ENCODE measurements at regions not wholly inside any gene's neighbourhood (a gene's known extent, or its start where the extent isn't known, plus 50 kb on each side); places are given as distances from the start of the nearest gene placed in this dataset.
"Not testable (repeated sequence)": the region's sequence is repeated elsewhere in the genome, so short reads cannot be mapped to it uniquely, and the experiment has no call there.

DNA sequence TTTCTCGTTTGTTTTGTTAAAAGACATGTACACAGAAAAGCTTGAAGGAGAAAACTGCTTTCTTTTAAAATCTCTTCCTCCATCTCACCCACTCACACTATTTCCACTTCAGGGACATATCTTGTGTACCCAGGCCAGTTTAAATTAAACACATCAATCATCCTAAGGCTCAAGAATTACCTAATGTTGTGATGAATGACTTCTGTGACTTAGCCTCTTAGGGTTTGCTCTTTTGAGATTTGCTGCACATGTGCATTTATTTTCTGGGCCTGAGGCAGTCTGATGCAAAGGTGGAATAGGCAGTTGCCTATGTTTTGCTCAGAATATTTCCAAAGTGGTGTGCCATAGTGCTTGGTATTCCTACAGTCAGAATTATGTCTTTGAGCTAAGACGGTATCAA, 439.9 kb upstream of the CHD1 start:
- Histone ChIP-seq H3K9ac (ENCODE audit: insufficient read depth in 1 of 2, low read length in 2 of 2) (no peak overlapping the region), H3K36me3 (ENCODE audit: control insufficient read depth in 4 of 4, insufficient read depth in 4 of 4, low read length in 4 of 4) (no peaks in the 10 kb centered on the region), H3K27ac (ENCODE audit: low read depth in 1 of 2, low read length in 1 of 2) (no peak overlapping the region), H3K4me3 (no peak overlapping the region), H3K4me1 (ENCODE audit: control insufficient read depth in 5 of 5, insufficient read depth in 5 of 5, low read length in 5 of 5) (no peaks in the 10 kb centered on the region), H3K27me3 (ENCODE audit: control insufficient read depth in 3 of 3, insufficient read depth in 3 of 3, low read length in 2 of 3) (no peaks in the 10 kb centered on the region), H3K9me3 (ENCODE audit: control insufficient read depth in 4 of 4, insufficient read depth in 3 of 4, low read length in 3 of 4) (peaks cover 0 to 4% (median 0%) of the 10 kb centered on the region in 4 donors)
- WGBS, 2 donors = 60 to 65% methylated on average over 2 of the region's 2 CpGs
- TF ChIP-seq, protein P1, sequence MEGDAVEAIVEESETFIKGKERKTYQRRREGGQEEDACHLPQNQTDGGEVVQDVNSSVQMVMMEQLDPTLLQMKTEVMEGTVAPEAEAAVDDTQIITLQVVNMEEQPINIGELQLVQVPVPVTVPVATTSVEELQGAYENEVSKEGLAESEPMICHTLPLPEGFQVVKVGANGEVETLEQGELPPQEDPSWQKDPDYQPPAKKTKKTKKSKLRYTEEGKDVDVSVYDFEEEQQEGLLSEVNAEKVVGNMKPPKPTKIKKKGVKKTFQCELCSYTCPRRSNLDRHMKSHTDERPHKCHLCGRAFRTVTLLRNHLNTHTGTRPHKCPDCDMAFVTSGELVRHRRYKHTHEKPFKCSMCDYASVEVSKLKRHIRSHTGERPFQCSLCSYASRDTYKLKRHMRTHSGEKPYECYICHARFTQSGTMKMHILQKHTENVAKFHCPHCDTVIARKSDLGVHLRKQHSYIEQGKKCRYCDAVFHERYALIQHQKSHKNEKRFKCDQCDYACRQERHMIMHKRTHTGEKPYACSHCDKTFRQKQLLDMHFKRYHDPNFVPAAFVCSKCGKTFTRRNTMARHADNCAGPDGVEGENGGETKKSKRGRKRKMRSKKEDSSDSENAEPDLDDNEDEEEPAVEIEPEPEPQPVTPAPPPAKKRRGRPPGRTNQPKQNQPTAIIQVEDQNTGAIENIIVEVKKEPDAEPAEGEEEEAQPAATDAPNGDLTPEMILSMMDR (IDR thresholded peaks at IDR 0.05; ENCODE audit: control extremely low read depth, extremely low read depth) = no peak
- DNase-seq (no peak), ATAC-seq (ENCODE audit: insufficient read depth, low FRiP score) (no peak)

DNA sequence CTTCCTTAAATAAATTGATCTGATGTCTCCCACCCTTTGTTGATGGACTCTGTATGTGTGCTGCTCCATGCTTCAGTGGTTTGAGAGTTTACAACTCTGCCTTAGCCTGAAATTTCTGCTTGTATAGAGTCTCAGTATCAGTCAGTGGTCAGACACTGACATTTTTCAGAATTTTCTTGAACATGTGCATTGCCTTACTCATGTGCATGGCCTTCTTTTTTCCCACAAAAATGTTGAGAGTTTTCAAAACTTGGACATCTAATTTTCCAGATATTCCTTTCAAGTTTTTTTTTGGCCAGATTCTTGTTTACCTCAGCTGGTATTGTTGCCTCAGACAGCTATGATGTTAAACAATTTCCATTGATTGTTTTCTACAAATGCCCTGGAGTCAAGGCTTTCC, 427.1 kb upstream of the CHD1 start:
- H3K9me3 ChIP-seq (ENCODE audit: control insufficient read depth in 4 of 4, insufficient read depth in 3 of 4, low read length in 3 of 4) = peaks cover 0 to 9% (median 3%) of the 10 kb centered on the region in 4 donors
- ATAC-seq (ENCODE audit: insufficient read depth, low FRiP score) (no peak), DNase-seq (no peak)
- H3K27ac ChIP-seq (ENCODE audit: low read depth in 1 of 2, low read length in 1 of 2) = no peak overlapping the region
- no peak overlapping the region for H3K4me3 ChIP-seq
- H3K27me3 ChIP-seq (ENCODE audit: control insufficient read depth in 3 of 3, insufficient read depth in 3 of 3, low read length in 2 of 3) = no peaks in the 10 kb centered on the region
- no peaks in the 10 kb centered on the region for H3K4me1 ChIP-seq (ENCODE audit: control insufficient read depth in 5 of 5, insufficient read depth in 5 of 5, low read length in 5 of 5)
- no peak overlapping the region for H3K9ac ChIP-seq (ENCODE audit: insufficient read depth in 1 of 2, low read length in 2 of 2)
- TF ChIP-seq, protein P1 (IDR thresholded peaks at IDR 0.05; ENCODE audit: control extremely low read depth, extremely low read depth) = no peak
- H3K36me3 ChIP-seq (ENCODE audit: control insufficient read depth in 4 of 4, insufficient read depth in 4 of 4, low read length in 4 of 4) = no peaks in the 10 kb centered on the region

GRCh38 chr5:99349787-99350186, 421.0 kb upstream of the CHD1 start:
- ATAC-seq (ENCODE audit: insufficient read depth, low FRiP score) (no peak), DNase-seq (no peak)
- no peaks in the 10 kb centered on the region for H3K36me3 ChIP-seq (ENCODE audit: control insufficient read depth in 4 of 4, insufficient read depth in 4 of 4, low read length in 4 of 4)
- WGBS, 2 donors = 80 to 96% methylated on average over 2 of the region's 2 CpGs
- H3K27ac ChIP-seq (ENCODE audit: low read depth in 1 of 2, low read length in 1 of 2) = no peak overlapping the region
- no peak overlapping the region for H3K4me3 ChIP-seq
- no peaks in the 10 kb centered on the region for H3K27me3 ChIP-seq (ENCODE audit: control insufficient read depth in 3 of 3, insufficient read depth in 3 of 3, low read length in 2 of 3)
- TF ChIP-seq, protein P1 (IDR thresholded peaks at IDR 0.05; ENCODE audit: control extremely low read depth, extremely low read depth) = no peak
- H3K9me3 ChIP-seq (ENCODE audit: control insufficient read depth in 4 of 4, insufficient read depth in 3 of 4, low read length in 3 of 4) = peaks cover 0 to 12% (median 3%) of the 10 kb centered on the region in 4 donors
- no peaks in the 10 kb centered on the region for H3K4me1 ChIP-seq (ENCODE audit: control insufficient read depth in 5 of 5, insufficient read depth in 5 of 5, low read length in 5 of 5)
- H3K9ac ChIP-seq (ENCODE audit: insufficient read depth in 1 of 2, low read length in 2 of 2) = no peak overlapping the region

- no peak overlapping the region for H3K4me3 ChIP-seq
- no peaks in the 10 kb centered on the region for H3K27me3 ChIP-seq (ENCODE audit: control insufficient read depth in 3 of 3, insufficient read depth in 3 of 3, low read length in 2 of 3)
- H3K27ac ChIP-seq (ENCODE audit: low read depth in 1 of 2, low read length in 1 of 2) = no peak overlapping the region
- DNase-seq (no peak), ATAC-seq (ENCODE audit: insufficient read depth, low FRiP score) (no peak)
- peaks cover 0 to 12% (median 3%) of the 10 kb centered on the region in 4 donors for H3K9me3 ChIP-seq (ENCODE audit: control insufficient read depth in 4 of 4, insufficient read depth in 3 of 4, low read length in 3 of 4)
- WGBS, 2 donors = 84 to 85% methylated on average over 4 of the region's 4 CpGs
- no peak overlapping the region for H3K9ac ChIP-seq (ENCODE audit: insufficient read depth in 1 of 2, low read length in 2 of 2)
- no peaks in the 10 kb centered on the region for H3K4me1 ChIP-seq (ENCODE audit: control insufficient read depth in 5 of 5, insufficient read depth in 5 of 5, low read length in 5 of 5)
- no peaks in the 10 kb centered on the region for H3K36me3 ChIP-seq (ENCODE audit: control insufficient read depth in 4 of 4, insufficient read depth in 4 of 4, low read length in 4 of 4)
- TF ChIP-seq, protein P1 (IDR thresholded peaks at IDR 0.05; ENCODE audit: control extremely low read depth, extremely low read depth) = no peak
These were observed 419.8 kb upstream of the CHD1 start for GRCh38 chr5:99348597-99348996.

- WGBS, 2 donors = 93 to 97% methylated on average over 2 of the region's 2 CpGs
- H3K36me3 ChIP-seq (ENCODE audit: control insufficient read depth in 4 of 4, insufficient read depth in 4 of 4, low read length in 4 of 4); H3K27me3 ChIP-seq (ENCODE audit: control insufficient read depth in 3 of 3, insufficient read depth in 3 of 3, low read length in 2 of 3); ATAC-seq (ENCODE audit: insufficient read depth, low FRiP score); H3K4me3 ChIP-seq; H3K4me1 ChIP-seq (ENCODE audit: control insufficient read depth in 5 of 5, insufficient read depth in 5 of 5, low read length in 5 of 5); H3K27ac ChIP-seq (ENCODE audit: low read depth in 1 of 2, low read length in 1 of 2); DNase-seq; H3K9me3 ChIP-seq (ENCODE audit: control insufficient read depth in 4 of 4, insufficient read depth in 3 of 4, low read length in 3 of 4); H3K9ac ChIP-seq (ENCODE audit: insufficient read depth in 1 of 2, low read length in 2 of 2): not testable (repeated sequence)
These were observed 411.0 kb upstream of the CHD1 start for GRCh38 chr5:99339758-99340157.

All from lung (tissue), 11 donors.